ENCODE measurements at regions not wholly inside any gene's neighbourhood (a gene's known extent, or its start where the extent isn't known, plus 50 kb on each side); places are given as distances from the start of the nearest gene placed in this dataset. TPM values are rescaled to one million over a fixed set of nuclear protein-coding genes. Genes with fewer than 3 reads are reported as not detected.

Small RNA genes in the stretch of these regions (small RNA-seq; reads per million reads assigned to genes)
- gene AC128716.1: not detected
